NCI-H1930 (cell line): ENCODE measurements at regions not wholly inside any gene's neighbourhood (a gene's known extent, or its start where the extent isn't known, plus 50 kb on each side); places are given as distances from the start of the nearest gene placed in this dataset.

Source experiments
- DNase-seq, 2 experiments: peaks; one replicate each; lab custom pipeline; 2025; lab: John Stamatoyannopoulos, UW

DNA sequence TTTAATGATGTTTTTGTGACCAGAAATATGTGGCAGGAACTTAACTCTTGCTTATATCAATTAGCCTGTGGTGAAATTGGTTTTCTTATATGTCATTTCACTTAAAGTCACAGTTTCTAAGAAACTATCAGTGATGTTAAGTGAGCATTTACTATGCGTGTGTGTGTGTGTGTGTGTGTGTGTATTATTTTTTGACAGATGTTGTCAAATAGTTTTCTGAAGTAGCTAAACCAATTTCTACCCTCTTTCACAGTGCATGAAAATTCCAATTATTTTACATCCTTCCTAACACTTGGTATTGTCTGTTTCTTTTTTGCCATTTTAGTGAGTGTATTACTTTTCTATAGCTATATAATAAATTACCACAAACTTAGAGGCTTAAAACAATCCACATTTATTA lies 122.1 kb upstream of the CAND1 start:
- DNase-seq, result no peak

DNA sequence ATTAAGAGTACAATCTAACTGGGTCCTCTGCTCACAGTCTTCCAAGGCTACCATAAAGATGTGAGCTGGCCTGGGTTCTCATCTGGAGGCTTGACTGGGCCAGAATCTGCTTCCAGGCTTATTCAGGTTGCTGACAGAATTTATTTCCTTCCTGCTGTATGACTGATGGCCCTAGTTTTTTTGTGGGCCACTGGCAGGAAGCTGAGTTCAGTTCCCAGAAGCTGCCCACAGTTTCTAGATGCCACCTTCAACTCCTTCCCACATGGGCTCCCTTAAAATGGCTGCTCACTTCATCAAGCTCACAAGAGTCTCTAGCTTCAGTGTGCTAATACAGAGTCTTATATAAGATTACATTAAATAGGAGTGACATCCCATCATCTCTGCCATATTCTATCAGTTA lies 121.7 kb upstream of the CAND1 start:
- no peak for DNase-seq

DNA sequence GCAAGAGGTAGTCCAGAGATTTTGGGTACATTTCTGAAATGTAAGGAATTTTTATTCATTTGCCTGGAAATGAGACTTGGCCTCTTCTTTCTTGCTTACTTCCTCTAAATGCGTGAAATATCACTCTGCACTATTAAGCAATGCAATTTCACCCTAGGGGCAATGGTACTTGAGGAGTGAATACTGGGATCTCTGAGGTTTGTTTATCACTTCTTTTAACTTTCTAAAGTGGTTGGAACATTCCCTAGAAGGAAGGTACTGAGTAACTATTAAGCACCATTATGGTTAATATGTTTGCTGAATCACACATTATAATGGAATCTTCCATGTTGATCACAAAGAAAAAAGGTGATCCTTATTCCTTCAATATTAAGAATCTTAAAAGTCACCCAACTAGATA lies 120.9 kb upstream of the CAND1 start:
- no peak for DNase-seq

DNA sequence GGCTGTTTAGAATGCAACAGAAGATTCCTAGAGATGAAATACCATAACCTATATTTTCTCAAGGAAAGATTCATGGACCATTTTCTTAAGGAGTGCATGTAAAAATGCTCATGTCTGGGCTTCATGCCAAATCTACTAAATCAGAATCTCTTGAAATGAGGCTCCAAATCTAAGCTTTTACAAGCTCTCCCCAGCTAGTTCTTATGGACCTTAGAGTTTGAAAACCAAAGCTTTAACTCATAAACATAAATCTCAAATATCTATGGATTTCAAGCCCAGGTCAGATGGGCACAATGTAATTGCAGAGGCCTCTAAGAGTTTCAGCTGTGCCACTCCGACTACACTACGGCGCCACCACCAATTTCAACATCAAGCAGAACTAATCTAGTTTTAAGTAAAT lies 117.3 kb upstream of the CAND1 start:
- DNase-seq, result no peak

DNA sequence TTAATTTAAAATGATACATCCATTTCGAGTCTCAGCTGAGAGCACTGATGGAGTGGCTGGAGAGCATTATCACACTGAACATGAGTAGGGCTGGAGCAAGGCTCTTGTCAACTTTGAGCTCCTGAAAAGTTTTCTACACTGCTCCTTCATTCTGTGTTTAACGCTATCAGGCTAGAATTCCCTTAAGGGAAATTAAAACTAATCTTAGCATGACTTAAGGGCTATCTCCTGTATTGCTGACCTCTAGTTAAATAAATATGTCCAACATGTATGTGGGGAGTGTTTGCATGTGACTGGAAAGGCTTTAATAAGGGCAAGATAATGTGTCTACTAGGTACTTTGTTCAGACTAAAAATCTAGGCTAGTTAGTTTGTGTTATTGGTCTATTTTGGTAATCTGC lies 116.7 kb upstream of the CAND1 start:
- no peak for DNase-seq

DNA sequence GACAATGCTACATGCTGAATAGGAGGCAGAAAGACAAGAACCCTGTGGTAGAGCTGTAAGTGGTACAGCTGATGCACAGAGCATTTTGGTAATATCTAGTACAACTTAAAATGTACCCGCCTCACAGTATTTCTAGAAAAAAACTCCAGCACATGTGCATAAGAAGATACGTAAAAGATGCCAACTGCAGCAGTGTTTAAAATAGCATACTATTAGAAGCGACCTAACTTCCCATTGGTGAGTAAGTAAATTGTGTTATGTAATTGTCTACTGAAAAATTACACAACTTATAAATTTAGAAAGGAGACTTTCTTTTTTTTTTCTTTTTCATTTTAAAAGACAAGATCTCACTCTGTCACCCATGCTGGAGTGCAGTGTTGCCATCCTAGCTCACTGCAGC lies 114.3 kb upstream of the CAND1 start:
- no peak for DNase-seq

DNA sequence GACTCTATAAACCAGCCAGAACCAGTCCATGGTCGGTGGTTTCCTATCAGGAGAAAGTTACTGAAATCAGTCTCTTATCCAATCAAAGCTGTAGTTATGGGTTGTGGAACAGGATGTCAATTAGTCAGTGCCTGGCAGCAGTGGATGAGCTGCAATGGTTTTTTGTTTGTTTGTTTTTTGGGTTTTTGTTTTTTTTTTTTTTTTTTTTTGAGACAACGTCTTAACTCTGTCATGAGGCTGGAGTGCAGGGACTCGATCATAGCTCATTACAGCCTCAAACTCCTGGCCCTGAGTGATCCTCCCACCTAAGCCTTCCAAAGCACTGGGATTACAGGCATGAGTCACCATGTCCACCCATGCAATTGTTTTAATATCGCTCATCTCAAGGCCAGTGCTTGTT lies 113.3 kb upstream of the CAND1 start:
- no peak for DNase-seq

DNA sequence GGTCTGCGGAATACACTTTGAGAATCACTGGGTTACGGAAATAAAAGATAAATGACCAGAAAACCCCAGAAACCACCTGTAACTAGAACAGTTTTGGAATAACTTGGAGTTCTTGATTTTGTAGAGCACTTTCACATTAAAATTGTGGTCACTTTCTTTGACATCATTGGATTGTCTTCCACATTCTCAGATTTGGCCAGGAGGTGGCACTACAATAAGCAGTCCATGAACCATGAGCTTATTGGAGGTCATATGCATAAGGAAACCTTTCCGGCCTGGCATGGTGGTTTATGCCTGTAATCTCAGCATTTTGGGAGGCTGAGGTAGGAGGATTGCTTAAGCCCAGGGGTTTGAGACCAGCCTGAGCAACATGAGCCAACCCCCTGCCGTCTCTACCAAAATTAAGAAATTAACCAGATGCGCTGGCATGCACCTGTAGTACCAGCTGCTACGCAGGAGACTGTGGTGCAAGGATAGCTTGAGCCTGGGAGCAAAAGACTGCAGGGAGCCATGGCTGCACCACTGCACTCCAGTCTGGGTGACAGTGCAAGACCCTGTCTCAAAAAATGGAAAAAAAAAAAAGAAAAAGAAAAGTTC lies 107.7 kb upstream of the CAND1 start:
- no peak for DNase-seq

DNA sequence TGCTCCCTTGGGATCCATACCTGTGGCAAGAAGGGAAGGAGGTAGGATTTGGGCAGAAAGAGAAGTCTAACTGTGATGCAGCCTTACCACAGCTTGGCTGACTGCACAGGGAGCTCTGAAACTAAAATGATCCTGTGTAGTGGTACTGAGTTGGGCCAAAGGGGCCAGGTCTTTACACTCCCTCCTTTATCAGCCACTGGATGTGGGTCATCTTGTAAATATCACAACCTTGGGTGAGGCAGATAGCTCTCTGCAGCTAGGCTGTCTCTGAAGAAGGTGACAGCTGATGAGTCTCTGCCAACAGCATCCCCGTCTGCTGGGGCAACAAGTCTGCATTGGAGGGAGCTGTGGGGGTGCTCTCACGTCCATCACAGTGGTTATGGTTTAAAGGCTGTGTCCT lies 95.9 kb upstream of the CAND1 start:
- DNase-seq, result no peak

DNA sequence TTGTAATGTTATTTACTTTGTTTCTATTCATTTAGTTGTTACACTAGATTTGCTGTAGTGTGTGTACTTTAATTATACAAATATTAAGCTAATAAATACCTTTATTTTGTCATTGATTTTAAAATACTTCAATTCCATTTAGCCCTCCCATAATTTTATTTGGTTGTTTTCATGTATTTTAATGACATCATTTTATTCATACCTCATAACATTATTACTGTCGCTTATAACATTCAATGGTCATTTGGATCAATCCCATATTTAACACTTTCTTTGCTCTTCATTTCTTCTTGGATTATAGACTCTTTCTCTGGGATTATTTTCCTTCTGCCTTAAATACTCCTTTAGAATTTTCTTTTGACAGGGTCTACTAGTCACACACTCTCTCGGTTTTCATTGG lies 86.6 kb upstream of the CAND1 start:
- no peak for DNase-seq

DNA sequence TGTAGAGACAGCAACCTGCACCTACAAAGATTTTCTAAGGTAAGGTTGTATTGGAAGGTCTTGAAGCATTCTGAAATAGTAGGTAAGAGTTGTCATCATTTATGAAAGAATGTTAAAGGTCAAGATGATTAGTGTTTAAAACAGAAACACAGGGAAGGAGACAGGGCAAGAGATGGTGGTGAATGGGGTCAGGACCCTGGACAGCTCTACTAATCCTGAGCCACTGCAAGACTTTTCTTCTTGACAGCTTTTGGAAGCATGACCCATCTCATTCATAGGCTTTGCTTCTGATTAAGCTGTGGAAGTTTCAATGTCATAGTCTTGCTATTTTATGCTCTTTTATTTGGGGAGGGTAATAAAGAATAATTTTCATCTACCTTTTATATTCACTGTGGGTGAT lies 75.5 kb upstream of the CAND1 start:
- no peak for DNase-seq

DNA sequence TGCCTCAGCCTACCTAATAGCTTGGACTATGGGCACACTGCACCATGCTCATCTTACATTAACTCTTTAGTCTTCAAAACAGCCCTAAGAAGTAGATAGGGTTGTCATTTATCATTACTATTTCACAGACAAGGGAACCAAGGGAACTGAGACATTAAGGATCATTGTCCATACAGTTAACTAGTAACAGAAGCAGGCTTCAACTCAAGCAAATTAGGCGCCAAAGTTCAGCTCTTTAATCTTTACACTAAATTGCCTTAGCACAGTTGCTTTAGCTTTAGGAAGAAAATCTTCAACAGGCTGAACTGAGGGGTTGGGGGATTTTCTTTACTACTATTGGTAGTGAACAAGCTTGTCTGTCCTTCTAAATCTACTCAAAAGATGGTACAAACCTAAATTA lies 68.8 kb upstream of the CAND1 start:
- DNase-seq, result no peak

DNA sequence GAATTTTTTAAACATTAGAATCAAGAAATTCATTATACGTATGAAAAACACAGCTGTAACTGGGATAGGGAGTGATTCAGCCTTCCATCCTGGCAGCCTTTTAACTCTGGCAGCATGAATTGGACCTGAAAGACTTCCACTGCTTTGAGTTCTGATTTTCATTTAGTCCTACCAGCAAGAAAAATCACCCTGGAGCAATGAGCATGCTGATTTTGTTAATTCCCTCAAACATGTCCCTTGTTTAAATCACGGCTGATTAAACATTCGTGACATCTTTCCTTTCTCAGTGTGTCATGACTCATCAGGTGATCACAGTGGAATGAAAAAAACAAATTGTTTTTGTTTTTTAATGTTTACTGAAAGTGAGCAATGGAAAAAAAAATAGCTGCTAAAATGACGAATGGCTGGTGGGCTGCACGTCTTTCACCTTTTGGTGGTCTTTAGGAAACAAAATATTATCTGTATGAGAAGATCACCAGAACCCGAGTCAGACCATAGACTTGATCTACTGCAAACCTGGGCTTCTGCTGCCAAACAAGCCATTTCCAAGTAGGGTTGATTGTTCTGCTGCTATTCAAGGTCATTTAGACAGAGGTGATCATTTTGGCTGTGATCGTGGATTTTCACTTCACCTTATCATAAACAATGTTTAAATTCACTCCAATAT lies 67.0 kb upstream of the CAND1 start:
- DNase-seq, result no peak

DNA sequence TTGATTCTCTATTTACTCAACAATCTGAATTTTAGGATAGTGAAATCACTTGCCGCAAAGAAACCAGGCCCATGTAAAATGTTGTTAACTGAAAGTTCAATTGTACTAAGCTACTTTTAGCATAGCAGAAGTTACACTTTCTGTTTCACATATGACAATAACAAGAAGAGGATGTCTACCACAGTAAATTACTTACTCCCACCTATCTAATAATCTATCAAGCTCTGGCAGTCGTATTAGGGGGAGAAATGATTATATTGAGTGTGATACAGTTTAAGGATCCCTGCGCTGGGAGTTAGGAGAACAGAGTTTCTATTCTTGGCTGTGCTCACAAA lies 66.5 kb upstream of the CAND1 start:
- no peak for DNase-seq

DNA sequence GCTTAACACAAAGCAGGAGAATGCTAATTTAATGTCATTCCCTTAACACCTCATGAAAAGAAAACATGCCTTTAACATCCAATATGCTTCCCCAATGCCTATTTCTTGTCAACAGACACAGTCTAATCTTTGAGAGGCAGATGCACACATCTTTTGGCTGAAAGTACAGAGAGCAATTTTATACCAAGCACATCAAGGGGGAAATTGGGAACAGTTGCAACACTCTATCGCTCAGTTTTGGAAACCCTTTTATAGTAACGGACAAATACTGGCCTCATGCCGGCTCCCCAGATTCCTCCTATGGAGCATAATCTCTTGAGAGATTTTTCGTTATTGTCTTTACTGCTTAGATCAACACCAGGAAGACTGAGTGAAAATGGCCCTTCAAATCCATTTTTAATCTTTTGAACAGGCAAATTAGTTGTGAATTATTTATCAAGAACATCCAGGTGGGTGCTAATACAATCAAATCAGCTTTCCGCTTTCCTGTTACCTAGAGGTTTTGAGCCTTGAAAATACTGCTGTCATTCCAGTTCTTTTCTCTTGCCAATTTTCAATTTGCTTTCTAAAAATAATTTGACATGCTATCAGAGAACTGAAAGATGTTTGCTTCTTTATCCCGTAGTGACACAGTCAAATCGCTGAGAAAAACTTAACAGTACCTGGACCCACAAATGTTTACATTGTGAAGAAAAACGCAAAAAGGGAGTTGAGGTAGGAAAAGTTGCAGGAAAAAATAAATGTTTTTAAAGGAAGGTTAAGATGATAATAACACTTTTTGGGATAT lies 60.7 kb upstream of the CAND1 start:
- DNase-seq, result no peak

DNA sequence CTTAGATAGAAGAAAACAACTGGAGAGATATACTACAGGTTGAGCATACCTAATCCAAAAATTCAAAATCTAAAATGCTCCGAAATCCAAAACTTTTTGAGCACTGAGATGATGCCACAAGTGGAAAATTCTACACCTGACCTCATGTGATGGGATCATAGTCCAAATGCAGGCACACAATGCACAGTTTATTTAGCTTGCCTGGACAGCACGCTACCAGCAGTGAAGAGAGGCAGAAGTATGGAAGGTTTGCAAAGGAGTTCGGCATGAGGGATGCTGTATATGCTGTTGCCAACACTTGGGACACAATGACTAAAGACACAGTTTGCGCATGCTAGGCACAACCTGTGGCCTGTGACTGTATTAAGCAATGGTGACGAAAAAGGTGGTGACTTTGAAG lies 58.1 kb upstream of the CAND1 start:
- DNase-seq, result no peak

DNA sequence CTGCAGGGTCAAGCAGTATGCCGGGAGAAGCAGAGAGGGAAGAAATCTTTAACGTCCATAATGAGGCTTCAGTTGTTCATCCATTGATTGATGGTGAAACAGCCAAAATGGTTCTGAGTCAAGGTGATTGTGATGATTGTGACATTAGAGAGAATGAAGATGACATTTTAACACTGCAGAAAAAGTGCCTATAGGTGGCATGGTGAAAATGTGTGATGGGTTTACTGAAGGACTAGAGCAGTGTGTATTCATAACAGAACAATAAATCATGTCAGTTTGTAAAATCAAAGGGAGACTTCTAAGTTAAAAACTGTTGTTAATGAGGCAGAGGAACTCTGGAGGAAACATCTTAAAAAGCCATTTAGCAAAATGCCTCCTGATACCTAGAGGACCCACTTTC lies 57.7 kb upstream of the CAND1 start:
- no peak for DNase-seq

DNA sequence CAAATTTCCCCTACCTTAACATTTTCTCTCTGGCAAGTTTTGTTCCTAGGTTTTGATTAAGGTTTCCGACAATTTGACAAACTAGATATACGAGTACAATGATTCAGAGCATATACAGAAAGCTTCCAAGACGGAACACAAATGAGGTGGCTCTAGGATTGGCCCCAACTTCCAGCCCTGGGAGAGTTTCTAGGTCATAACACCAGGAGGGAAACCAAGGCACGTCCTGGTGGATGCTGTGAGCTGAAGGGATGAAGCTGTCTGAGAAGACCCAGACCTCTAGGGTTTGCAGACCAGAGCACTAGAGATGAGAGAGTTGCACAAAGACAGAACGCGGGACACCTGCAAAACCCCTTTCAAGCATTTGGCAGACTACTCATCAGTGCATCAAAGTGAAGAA lies 51.5 kb upstream of the CAND1 start:
- DNase-seq, result no peak
